Activated B cell treated with CpG ODN at 0.5 μM for 24 hours (primary cell): ENCODE measurements at regions not wholly inside any gene's neighbourhood (a gene's known extent, or its start where the extent isn't known, plus 50 kb on each side); places are given as distances from the start of the nearest gene placed in this dataset.

Source experiments
- ATAC-seq: fragments of 200-7000 bp; cut with Tn5 transposase; one replicate; pipeline ENCODE4 v1.10.0; 2021; ENCODE audit warnings: low read depth, mild to moderate bottlenecking, moderate library complexity
- CTCF ChIA-PET: fragments of 350-600 bp; sonication (Branson Sonifier 250); formaldehyde crosslinking; loops from one replicate; lab custom pipeline; 2021; ENCODE audit warnings: antibody characterized with exemption; lab: Charles Lee
- POLR2A ChIA-PET: fragments of 350-600 bp; sonication (Branson Sonifier 250); formaldehyde crosslinking; loops from one replicate; lab custom pipeline; 2021; ENCODE audit warnings: antibody characterized with exemption; lab: Charles Lee
- DNase-seq: peaks from one replicate; pipeline ENCODE4 v3.0.0; 2022
- H3K27ac Mint-ChIP-seq: one replicate; pipeline ENCODE4 v1.8.0; 2020; ENCODE audit warnings: mixed read lengths
- H3K27me3 Mint-ChIP-seq: one replicate; pipeline ENCODE4 v1.8.0; 2021; ENCODE audit warnings: mixed read lengths
- H3K36me3 Mint-ChIP-seq: one replicate; pipeline ENCODE4 v1.8.0; 2021; ENCODE audit warnings: low read depth, mixed read lengths
- H3K4me1 Mint-ChIP-seq: one replicate; pipeline ENCODE4 v1.8.0; 2021; ENCODE audit warnings: mixed read lengths
- H3K4me3 Mint-ChIP-seq: one replicate; pipeline ENCODE4 v1.8.0; 2020; ENCODE audit warnings: mild to moderate bottlenecking, mixed read lengths
- H3K9me3 Mint-ChIP-seq: one replicate; pipeline ENCODE4 v1.8.0; 2020; ENCODE audit warnings: mixed read lengths
- CTCF ChIP-seq: fragments of 200-600 bp; IDR thresholded peaks from one replicate; pipeline ENCODE4 v1.8.0; 2022; ENCODE audit warnings: antibody characterized with exemption, mild to moderate bottlenecking
- intact Hi-C: fragments of 100-400 bp; cut with micrococcal nuclease; formaldehyde crosslinking; loops from one replicate; pipeline ENCODE4 v1.15.1; 2024

- ChIA-PET CTCF (no interaction called here), POLR2A (no interaction called here)
- Mint-ChIP-seq H3K27me3 (no peaks in the 10 kb centered on the region), H3K27ac (no peak overlapping the region), H3K4me1 (no peaks in the 10 kb centered on the region), H3K36me3 (no peaks in the 10 kb centered on the region), H3K9me3 (peaks cover 3% of the 10 kb centered on the region), H3K4me3 (no peak overlapping the region)
- no peak for ATAC-seq
- no peak for DNase-seq
- intact Hi-C loops = no loop called here
- no peak for TF ChIP-seq CTCF
These were observed 171.0 kb upstream of the SLC24A5 start for GRCh38 chr15:47949815-47950214.

- no peak overlapping the region for H3K27ac Mint-ChIP-seq
- H3K27me3 Mint-ChIP-seq = no peaks in the 10 kb centered on the region
- no peak overlapping the region for H3K4me3 Mint-ChIP-seq
- no peak for TF ChIP-seq CTCF
- no peaks in the 10 kb centered on the region for H3K36me3 Mint-ChIP-seq
- DNase-seq (no peak), ATAC-seq (no peak)
- no peaks in the 10 kb centered on the region for H3K4me1 Mint-ChIP-seq
- ChIA-PET CTCF (no interaction called here), POLR2A (no interaction called here)
- peaks cover 3% of the 10 kb centered on the region for H3K9me3 Mint-ChIP-seq
- intact Hi-C loops = no loop called here
These were observed 170.3 kb upstream of the SLC24A5 start for GRCh38 chr15:47950447-47950846.

- DNase-seq (no peak), ATAC-seq (no peak)
- POLR2A ChIA-PET = no interaction called here
- Mint-ChIP-seq H3K36me3 (no peaks in the 10 kb centered on the region), H3K4me3 (no peak overlapping the region), H3K27ac (no peak overlapping the region), H3K9me3 (peaks cover 3% of the 10 kb centered on the region), H3K4me1 (no peaks in the 10 kb centered on the region), H3K27me3 (peaks cover 4% of the 10 kb centered on the region)
- CTCF ChIA-PET = no interaction called here
- intact Hi-C loops = no loop called here
- TF ChIP-seq CTCF = no peak
These were observed 169.0 kb upstream of the SLC24A5 start for GRCh38 chr15:47951781-47952180.

- Mint-ChIP-seq H3K4me1 (no peaks in the 10 kb centered on the region), H3K9me3 (peaks cover 3% of the 10 kb centered on the region), H3K27ac (no peak overlapping the region), H3K36me3 (no peaks in the 10 kb centered on the region), H3K27me3 (peaks cover 8% of the 10 kb centered on the region), H3K4me3 (no peak overlapping the region)
- ATAC-seq (no peak), DNase-seq (no peak)
- intact Hi-C loops = no loop called here
- no peak for TF ChIP-seq CTCF
- POLR2A ChIA-PET = no interaction called here
- CTCF ChIA-PET = no interaction called here
These were observed 166.6 kb upstream of the SLC24A5 start for GRCh38 chr15:47954196-47954595.

GRCh38 chr15:47955021-47955420, 165.8 kb upstream of the SLC24A5 start:
- DNase-seq (no peak), ATAC-seq (no peak)
- Mint-ChIP-seq H3K36me3 (no peaks in the 10 kb centered on the region), H3K27me3 (peaks cover 12% of the 10 kb centered on the region), H3K4me3 (no peak overlapping the region), H3K4me1 (no peaks in the 10 kb centered on the region), H3K9me3 (peaks cover 3% of the 10 kb centered on the region), H3K27ac (no peak overlapping the region)
- POLR2A ChIA-PET = no interaction called here
- no peak for TF ChIP-seq CTCF
- CTCF ChIA-PET = no interaction called here
- intact Hi-C loops = no loop called here
